Hepatic stellate cell (primary cell): ENCODE measurements at regions not wholly inside any gene's neighbourhood (a gene's known extent, or its start where the extent isn't known, plus 50 kb on each side); places are given as distances from the start of the nearest gene placed in this dataset.

Experiments
- DNase-seq: peaks from one replicate; pipeline ENCODE4 v3.0.0; 2011; ENCODE audit warnings: low spot score

DNA sequence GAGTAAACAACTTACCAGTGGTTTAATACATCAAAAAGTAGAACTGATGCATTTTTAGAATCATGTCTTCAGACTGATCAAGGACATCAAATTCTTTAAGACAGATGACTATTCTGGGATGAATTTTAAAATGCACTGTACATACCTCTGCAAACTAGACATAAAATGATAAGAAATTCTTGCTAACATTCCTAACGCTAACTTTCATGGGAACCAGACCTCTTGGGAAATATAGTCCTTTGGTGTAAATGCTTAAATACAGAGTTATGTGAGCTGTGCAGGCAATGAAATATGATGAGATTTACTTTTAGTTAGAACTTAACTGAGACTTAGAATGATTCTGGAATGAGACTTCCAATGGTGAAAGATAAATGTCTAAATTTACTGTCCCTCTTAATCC lies 562.0 kb downstream of the NR4A2 start:
- DNase-seq = no peak

DNA sequence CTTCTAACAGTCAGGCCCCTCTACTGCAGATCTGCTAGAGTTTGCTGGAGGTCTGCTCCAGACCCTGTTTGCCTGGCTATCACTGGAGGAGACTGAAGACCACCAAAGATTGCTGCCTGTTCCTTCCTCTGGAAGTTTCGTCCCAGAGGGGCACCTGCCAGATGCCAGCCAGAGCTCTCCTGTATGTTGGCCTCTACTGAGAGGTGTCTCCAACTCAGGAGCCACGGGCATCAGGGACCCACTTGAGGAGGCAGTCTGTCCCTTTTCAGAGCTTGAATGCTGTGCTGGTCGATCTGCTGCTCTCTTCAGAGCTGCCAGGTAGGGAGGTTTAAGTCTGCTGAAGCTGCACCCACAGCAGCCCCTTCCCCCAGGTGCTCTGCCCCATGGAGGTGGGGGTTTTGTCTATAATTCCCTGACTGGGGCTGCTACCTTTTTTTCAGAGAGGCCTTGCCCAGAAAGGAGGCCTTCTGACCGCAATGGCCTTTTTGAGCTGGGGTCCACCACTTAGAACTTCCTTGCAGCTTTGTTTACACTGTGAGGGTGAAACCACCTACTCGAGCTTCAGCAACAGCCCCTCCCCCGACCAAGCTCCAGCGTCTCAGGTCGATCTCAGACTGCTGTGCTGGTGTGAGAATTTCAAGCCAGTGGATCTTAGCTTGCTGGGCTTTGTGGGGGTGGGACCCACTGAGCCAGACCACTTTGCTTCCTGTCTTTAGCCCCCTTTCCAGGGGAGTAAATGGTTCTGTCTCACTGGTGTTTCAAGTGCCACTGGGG lies 566.0 kb downstream of the NR4A2 start:
- no peak for DNase-seq

DNA sequence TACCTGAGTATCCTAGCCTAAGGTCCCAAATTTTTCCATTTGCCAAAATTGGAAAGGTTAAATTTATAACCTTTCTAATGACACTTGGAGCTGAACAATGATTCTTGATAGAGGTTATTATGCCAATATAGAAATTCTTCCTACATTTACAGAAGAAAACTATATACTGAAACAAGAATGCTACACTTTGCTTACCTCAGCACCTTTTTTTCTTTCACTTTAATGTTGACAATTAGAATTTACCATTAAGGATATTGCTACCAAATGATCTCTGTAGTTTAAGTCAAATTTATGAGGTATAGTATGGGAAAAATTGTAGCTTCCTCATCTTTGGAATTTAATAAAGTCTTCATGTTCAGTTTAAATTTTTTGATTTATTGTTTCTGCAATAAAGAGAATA lies 577.0 kb downstream of the NR4A2 start:
- no peak for DNase-seq

GRCh38 chr2:155748131-155748530 lies 584.4 kb downstream of the NR4A2 start:
- no peak for DNase-seq

- no peak for DNase-seq
Measured at GRCh38 chr2:155747531-155747930, 585.0 kb downstream of the NR4A2 start.

DNA sequence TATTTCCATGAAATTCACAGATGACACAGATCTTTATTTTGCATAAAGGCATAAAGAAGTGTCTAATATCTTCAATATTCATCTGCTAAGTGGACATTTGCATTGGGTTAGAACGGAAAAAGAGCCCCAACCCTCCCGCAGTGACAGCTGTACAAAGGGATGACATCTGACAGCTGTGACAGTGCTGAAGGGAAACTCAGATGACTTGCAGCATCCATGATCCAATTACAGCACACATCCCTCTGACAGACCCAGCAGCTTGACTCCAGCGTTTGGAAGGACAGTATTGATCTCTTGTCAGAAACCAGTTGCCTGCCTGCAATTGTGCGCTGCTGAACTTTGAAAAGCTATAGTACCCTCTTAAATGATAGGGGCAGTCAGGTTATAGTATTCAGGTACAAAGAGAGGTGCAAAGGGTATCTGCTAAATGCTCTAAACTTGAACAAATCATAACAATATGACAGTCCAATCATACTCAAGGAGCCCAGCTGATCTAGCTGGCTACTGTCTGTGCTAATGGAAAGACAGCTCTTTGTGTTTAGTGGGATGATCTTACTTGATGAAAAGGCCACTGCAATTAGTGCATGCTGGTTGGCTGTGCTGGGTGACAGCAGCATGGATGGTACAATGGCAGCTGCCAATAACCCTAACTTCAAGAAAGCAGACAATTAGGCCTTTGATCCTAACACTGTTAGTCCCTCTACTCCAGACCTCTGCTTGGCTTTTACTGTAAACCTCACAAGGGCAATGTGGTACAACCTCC lies 599.2 kb downstream of the NR4A2 start:
- DNase-seq = no peak

- no peak for DNase-seq
Measured at GRCh38 chr2:155730804-155731203, 601.7 kb downstream of the NR4A2 start.

- DNase-seq = no peak
Measured at GRCh38 chr2:155727187-155727895, 605.2 kb downstream of the NR4A2 start.

DNA sequence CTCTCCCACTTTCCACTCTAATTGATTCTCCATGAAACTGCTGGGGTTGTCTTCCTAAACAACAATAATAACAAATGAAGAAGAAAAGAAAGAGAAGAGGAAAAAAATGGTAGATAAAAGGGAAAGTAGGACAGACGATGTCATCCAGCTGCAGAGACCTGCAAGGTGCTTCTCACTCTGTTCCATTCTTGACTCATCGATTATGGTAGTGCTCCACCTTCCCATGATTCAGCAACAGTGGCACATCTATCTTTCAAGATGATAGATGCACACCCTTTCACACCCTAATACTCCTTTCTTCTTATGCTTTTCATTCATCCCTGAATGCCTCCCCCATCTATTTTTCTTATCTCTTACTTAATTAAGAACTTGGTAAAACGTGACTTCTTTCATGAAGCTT lies 610.2 kb downstream of the NR4A2 start:
- no peak for DNase-seq

DNA sequence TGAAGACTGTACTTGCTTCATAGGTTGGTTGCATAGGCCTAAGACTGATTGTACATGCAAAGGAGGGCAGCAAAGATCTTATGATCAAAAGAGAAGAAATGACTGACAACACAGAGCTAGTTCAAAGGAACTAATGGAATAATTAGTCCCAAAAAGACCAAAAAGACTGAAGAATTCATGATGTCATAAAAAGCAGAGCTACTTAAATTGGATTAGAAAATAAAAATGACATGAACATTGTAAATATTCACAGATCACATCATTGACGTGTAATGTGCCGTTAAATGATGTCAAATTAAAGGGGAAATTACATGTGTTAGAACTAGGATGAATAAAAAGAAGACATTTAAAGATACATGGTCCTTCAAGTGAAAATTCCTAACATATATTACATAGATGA lies 616.8 kb downstream of the NR4A2 start:
- no peak for DNase-seq

GRCh38 chr2:155714983-155715382 lies 617.5 kb downstream of the NR4A2 start:
- no peak for DNase-seq

DNA sequence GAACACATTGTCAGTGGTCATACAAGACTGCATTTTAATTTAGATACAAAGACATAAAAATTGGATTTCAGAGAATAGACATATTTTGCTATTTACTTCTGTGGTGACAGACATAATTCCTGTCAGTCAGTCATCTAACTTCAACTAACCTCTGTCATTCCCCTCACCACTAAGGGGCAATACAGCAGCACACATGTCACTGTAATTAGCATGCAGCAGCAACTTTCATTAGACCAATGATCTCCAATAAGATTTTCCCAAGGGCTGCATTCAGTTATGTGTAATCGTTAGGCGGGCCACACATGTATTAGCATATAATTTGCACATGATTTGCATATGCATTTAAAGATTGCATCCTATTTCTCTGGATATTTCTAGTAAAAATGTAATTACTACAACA lies 624.5 kb downstream of the NR4A2 start:
- no peak for DNase-seq

- no peak for DNase-seq
Measured at GRCh38 chr2:155703917-155704316, 628.6 kb downstream of the NR4A2 start.

DNA sequence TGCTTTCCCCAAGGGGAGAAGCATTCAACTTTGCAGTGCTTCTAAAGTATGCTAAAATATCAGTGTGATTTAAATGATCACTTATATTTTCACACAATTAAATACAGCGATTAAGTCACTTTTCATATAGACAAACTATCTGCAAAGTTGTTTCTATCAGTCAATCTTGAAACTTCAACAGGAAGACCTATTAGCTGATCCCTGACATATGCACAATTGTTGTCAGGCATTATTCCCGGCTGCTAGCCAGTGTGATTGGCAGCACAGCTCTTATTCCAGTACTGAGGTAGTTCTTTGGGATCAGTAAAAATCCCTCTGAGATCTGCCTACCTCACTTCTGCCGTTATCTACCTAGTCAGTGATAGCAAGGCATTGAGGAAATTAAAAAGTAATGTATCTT lies 629.5 kb downstream of the NR4A2 start:
- DNase-seq = no peak

DNA sequence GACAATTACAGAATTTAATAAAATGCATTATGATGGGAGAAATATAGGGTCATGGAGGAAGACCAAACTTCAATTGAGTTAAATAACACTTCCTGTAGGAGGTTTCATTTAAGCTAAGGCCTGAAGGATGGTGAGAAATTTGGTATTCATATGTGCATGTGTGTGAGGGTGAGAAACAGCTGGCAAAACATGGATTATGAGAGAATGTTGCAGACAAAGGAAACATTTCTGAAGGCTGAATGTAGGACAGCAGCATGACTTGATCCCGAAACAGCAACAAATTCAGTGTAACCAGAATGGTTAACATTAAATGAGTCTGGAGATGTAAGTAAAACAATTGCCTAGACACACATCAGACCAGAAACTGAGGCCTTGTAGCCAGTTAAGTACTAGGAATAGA lies 630.8 kb downstream of the NR4A2 start:
- no peak for DNase-seq

DNA sequence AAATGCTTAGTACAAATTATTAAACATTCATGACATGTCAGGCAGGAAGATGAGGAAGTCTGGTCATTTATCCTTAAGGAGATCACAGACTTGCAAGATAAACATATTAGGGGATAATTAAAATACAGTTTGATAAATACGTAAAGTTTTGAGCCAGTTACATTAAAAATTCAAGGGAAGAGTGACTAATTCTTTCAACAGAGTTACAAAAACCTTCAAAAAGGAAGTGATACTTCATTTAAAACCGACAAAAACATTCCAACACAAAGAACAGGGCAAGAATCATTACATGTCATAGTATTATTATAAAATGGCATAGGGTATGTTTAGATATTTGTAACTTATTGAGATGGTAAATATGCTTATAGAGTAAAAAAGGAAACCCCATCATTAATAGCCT lies 636.0 kb downstream of the NR4A2 start:
- no peak for DNase-seq

- DNase-seq = no peak
Measured at GRCh38 chr2:155695505-155695904, 637.0 kb downstream of the NR4A2 start.

- no peak for DNase-seq
Measured at GRCh38 chr2:155692856-155693255, 639.7 kb downstream of the NR4A2 start.

- DNase-seq = no peak
Measured at GRCh38 chr2:155692106-155692505, 640.4 kb downstream of the NR4A2 start.

GRCh38 chr2:155690785-155691184 lies 641.7 kb downstream of the NR4A2 start:
- DNase-seq = no peak

DNA sequence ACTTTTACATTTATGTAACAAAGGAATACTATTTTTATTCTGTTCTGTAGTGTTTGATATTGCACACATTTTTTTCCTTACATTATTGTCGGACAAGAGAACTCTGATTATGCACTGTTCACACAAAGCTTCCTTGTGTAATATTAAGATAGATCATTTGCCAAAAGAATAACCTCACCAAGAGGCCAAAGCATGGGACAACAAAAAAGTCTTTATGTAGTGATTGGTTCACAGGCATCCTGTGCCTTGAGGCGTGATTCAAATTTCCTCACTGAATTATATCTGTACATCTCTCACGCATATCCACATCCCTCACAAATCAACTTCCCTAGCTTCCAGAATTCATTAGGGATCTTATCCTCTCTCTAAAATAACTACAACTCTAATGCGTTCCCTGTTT lies 642.7 kb downstream of the NR4A2 start:
- no peak for DNase-seq

GRCh38 chr2:155687181-155687580 lies 645.3 kb downstream of the NR4A2 start:
- no peak for DNase-seq

DNA sequence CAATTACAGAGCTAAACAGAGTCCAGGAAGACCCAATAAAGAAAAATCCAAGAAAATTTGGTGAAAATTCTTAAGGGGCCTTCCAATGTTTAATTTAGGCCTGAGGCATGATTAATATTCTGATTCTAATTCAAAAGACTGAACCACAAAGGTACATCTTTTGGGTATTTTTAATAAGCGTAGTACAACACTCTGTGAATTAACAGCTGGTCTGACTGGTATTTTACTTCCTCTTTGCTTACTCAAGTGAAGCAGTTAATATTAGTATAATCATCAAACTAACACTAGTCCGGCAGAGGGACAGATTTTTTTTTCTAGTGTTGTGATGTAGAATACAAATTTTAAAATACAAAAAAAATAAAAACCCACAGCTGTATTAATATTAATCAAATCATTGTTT lies 652.9 kb downstream of the NR4A2 start:
- DNase-seq = no peak
